H1 (cell line): ENCODE measurements at regions not wholly inside any gene's neighbourhood (a gene's known extent, or its start where the extent isn't known, plus 50 kb on each side); places are given as distances from the start of the nearest gene placed in this dataset.
A peak's percentile ranks its signal among the peaks of the same experiment; 100 is the strongest.

ENCODE experiments used
- CTCF ChIA-PET: fragments of 300-600 bp; sonication (Branson Sonifier 250); formaldehyde crosslinking; loops from one replicate; lab custom pipeline; 2021; ENCODE audit not compliant: partially characterized antibody; lab: Charles Lee
- POLR2A ChIA-PET: fragments of 300-600 bp; sonication (Branson Sonifier 250); formaldehyde crosslinking; loops from one replicate; lab custom pipeline; 2021; ENCODE audit warnings: inconsistent platforms; ENCODE audit not compliant: partially characterized antibody; lab: Charles Lee
- DNase-seq, 2 experiments: peaks; one replicate each; pipeline versions ENCODE4 v3.0.0 to v3.0.0-alpha.2; 2010 to 2022; ENCODE audit warnings: low spot score in 2 of 2, low read depth in 1 of 2, mixed read lengths in 1 of 2
- FAIRE-seq: peaks from 2 replicates; lab custom pipeline; 2011; peaks lifted over from hg19 to GRCh38; lab: Jason Lieb, UNC
- H2AFZ ChIP-seq: 2 replicates; pipeline ENCODE4 v1.8.1; 2012; ENCODE audit warnings: low read length, inconsistent platforms
- H2AK5ac ChIP-seq: 2 replicates; pipeline ENCODE4 v1.6.1; 2013; ENCODE audit warnings: low read depth, low read length
- H2BK120ac ChIP-seq: replicated peaks from 2 replicates; pipeline ENCODE3; 2013; ENCODE audit warnings: low read depth, low read length, inconsistent platforms
- H2BK12ac ChIP-seq: 2 replicates; pipeline ENCODE4 v1.6.1; 2013; ENCODE audit warnings: low read depth, low read length
- H2BK15ac ChIP-seq: 2 replicates; pipeline ENCODE4 v1.6.1; 2013; ENCODE audit warnings: low read length
- H2BK20ac ChIP-seq: 2 replicates; pipeline ENCODE4 v1.6.1; 2013; ENCODE audit warnings: low read length
- H2BK5ac ChIP-seq: 2 replicates; pipeline ENCODE4 v1.6.1; 2013; ENCODE audit warnings: low read depth, low read length
- H3K14ac ChIP-seq: 2 replicates; pipeline ENCODE4 v1.6.1; 2013; ENCODE audit warnings: inconsistent platforms; ENCODE audit not compliant: insufficient read length
- H3K18ac ChIP-seq: 2 replicates; pipeline ENCODE4 v1.6.1; 2013; ENCODE audit warnings: low read length; ENCODE audit errors: extremely low read depth
- H3K23ac ChIP-seq: 2 replicates; pipeline ENCODE4 v1.6.1; 2013; ENCODE audit warnings: inconsistent platforms; ENCODE audit not compliant: insufficient read length
- H3K23me2 ChIP-seq: 2 replicates; pipeline ENCODE4 v1.6.1; 2013; ENCODE audit warnings: low read depth, low read length
- H3K27ac ChIP-seq: 2 replicates; pipeline ENCODE4 v1.6.1; 2011; ENCODE audit warnings: low read depth, low read length, inconsistent platforms
- H3K27me3 ChIP-seq, 4 experiments: replicated peaks in 1 of 4; 1 replicate in 1 of 4; 2 replicates in 3 of 4; pipeline versions ENCODE4 v1.6.1 to v1.8.1; 2011 to 2013; ENCODE audit warnings: low read length in 3 of 4, mild to moderate bottlenecking in 3 of 4, inconsistent platforms in 2 of 4, mixed read lengths in 2 of 4, moderate library complexity in 1 of 4; ENCODE audit not compliant: control insufficient read depth in 3 of 4, insufficient read depth in 3 of 4; ENCODE audit errors: extremely low read depth in 1 of 4
- H3K36me3 ChIP-seq, 4 experiments: 2 replicates each; pipeline versions ENCODE4 v1.6.1 to v1.8.1; 2011 to 2013; ENCODE audit warnings: mild to moderate bottlenecking in 4 of 4, low read length in 3 of 4, moderate library complexity in 2 of 4, control low read depth in 1 of 4, inconsistent platforms in 1 of 4; ENCODE audit not compliant: insufficient read depth in 4 of 4, control insufficient read depth in 2 of 4
- H3K4ac ChIP-seq: replicated peaks from 2 replicates; pipeline ENCODE3; 2013; ENCODE audit warnings: low read length, low read depth, mixed read lengths, inconsistent platforms; ENCODE audit not compliant: insufficient read length
- H3K4me1 ChIP-seq, 4 experiments: replicated peaks in 1 of 4; 1 replicate in 1 of 4; 2 replicates in 3 of 4; pipeline versions ENCODE4 v1.6.1 to v1.8.1; 2011 to 2013; ENCODE audit warnings: low read length in 3 of 4, inconsistent platforms in 2 of 4, mixed read lengths in 1 of 4; ENCODE audit not compliant: insufficient read depth in 4 of 4, control insufficient read depth in 3 of 4
- H3K4me2 ChIP-seq, 2 experiments: 2 replicates each; pipeline versions ENCODE4 v1.6.1 to v1.8.1; 2011 to 2013; ENCODE audit warnings: low read depth in 2 of 2, low read length in 2 of 2, control low read depth in 1 of 2, inconsistent platforms in 1 of 2, mild to moderate bottlenecking in 1 of 2; ENCODE audit not compliant: insufficient read depth in 1 of 2
- H3K4me3 ChIP-seq, 4 experiments: fragments of 200-600, 300-600 bp in 1 of 4; sonication (generic), shearing (Covaris generic), sonication (Bioruptor Twin) in 1 of 4; 2 replicates each; pipeline versions ENCODE4 v1.5.1 to v1.8.1; 2011 to 2016; ENCODE audit warnings: low read length in 4 of 4, low read depth in 3 of 4, control low read depth in 2 of 4, inconsistent platforms in 2 of 4, mild to moderate bottlenecking in 2 of 4, mixed read lengths in 1 of 4, moderate library complexity in 1 of 4; ENCODE audit not compliant: insufficient read depth in 2 of 4; ENCODE audit errors: extremely low read depth in 1 of 4
- H3K56ac ChIP-seq: replicated peaks from 2 replicates; pipeline ENCODE3; 2013; ENCODE audit warnings: low read depth, mild to moderate bottlenecking, mixed read lengths, low read length, inconsistent platforms; ENCODE audit not compliant: insufficient read length
- H3K79me1 ChIP-seq: 2 replicates; pipeline ENCODE4 v1.6.1; 2013; ENCODE audit warnings: low read depth, low read length, control low read depth
- H3K79me2 ChIP-seq, 2 experiments: 2 replicates each; pipeline versions ENCODE4 v1.6.1 to v1.8.1; 2012 to 2013; ENCODE audit warnings: low read length in 2 of 2, mild to moderate bottlenecking in 2 of 2, inconsistent platforms in 1 of 2; ENCODE audit not compliant: insufficient read depth in 2 of 2, control insufficient read depth in 1 of 2
- H3K9ac ChIP-seq, 4 experiments: replicated peaks in 1 of 4; 1 replicate in 1 of 4; 2 replicates in 3 of 4; pipeline versions ENCODE4 v1.6.1 to v1.8.1; 2011 to 2013; ENCODE audit warnings: low read depth in 3 of 4, low read length in 3 of 4, control low read depth in 2 of 4, mild to moderate bottlenecking in 2 of 4, moderate library complexity in 2 of 4, inconsistent platforms in 1 of 4; ENCODE audit errors: extremely low read depth in 1 of 4
- H3K9me3 ChIP-seq, 2 experiments: 2 replicates each; pipeline versions ENCODE4 v1.6.1 to v1.8.1; 2012 to 2013; ENCODE audit warnings: mild to moderate bottlenecking in 2 of 2, moderate library complexity in 2 of 2, control low read depth in 1 of 2, inconsistent platforms in 1 of 2, low read depth in 1 of 2, low read length in 1 of 2, mixed read lengths in 1 of 2; ENCODE audit not compliant: insufficient read depth in 2 of 2
- H4K20me1 ChIP-seq, 2 experiments: replicated peaks in 1 of 2; 2 replicates each; pipeline versions ENCODE3 to v1.8.1; 2011 to 2013; ENCODE audit warnings: inconsistent platforms in 2 of 2, low read length in 2 of 2, mild to moderate bottlenecking in 1 of 2; ENCODE audit not compliant: insufficient read depth in 2 of 2, control insufficient read depth in 1 of 2
- H4K5ac ChIP-seq: 2 replicates; pipeline ENCODE4 v1.6.1; 2013; ENCODE audit warnings: low read length, low read depth, mixed read lengths, inconsistent platforms; ENCODE audit not compliant: insufficient read length
- H4K8ac ChIP-seq: 2 replicates; pipeline ENCODE4 v1.8.0; 2013; ENCODE audit warnings: mild to moderate bottlenecking, moderate library complexity, low read length, inconsistent platforms; ENCODE audit not compliant: insufficient read depth; ENCODE audit errors: extremely low read depth
- H4K91ac ChIP-seq: replicated peaks from 2 replicates; pipeline ENCODE3; 2013; ENCODE audit warnings: low read length, mixed read lengths, inconsistent platforms; ENCODE audit not compliant: insufficient read length
- ASH2L ChIP-seq: fragments of 200-600, 300-600 bp; sonication (generic); IDR thresholded peaks from one replicate; pipeline ENCODE4 v1.7.1; 2017; ENCODE audit warnings: low read length
- CBX5 ChIP-seq: fragments of 300-800, 300-1000 bp; sonication (generic); IDR thresholded peaks from 2 replicates; pipeline ENCODE4 v1.7.1; 2016; ENCODE audit warnings: antibody characterized with exemption, low read length, low read depth
- CTBP2 ChIP-seq: IDR thresholded peaks from 2 replicates; pipeline ENCODE4 v1.7.0; 2011; ENCODE audit warnings: borderline replicate concordance, mild to moderate bottlenecking, moderate library complexity, mixed read lengths, low read length; ENCODE audit not compliant: insufficient read depth, insufficient read length
- GABPA ChIP-seq: IDR thresholded peaks from 2 replicates; pipeline ENCODE4 v1.6.1; 2011; ENCODE audit warnings: mild to moderate bottlenecking, low read length, moderate library complexity, borderline replicate concordance; ENCODE audit not compliant: insufficient read depth
- KDM5A ChIP-seq: fragments of 200-600 bp; IDR thresholded peaks from 2 replicates; pipeline ENCODE4 v1.7.1; 2012; ENCODE audit warnings: mild to moderate bottlenecking, low read length, inconsistent platforms, mixed read lengths
- NANOG ChIP-seq: IDR thresholded peaks from 2 replicates; pipeline ENCODE4 v1.6.1; 2011; ENCODE audit warnings: low read length, low read depth, mild to moderate bottlenecking, inconsistent platforms; ENCODE audit not compliant: insufficient read depth, poor library complexity, severe bottlenecking
- POLR2AphosphoS5 ChIP-seq: IDR thresholded peaks from 2 replicates; pipeline ENCODE4 v1.6.1; 2011; ENCODE audit warnings: low read depth, low read length
- RFX5 ChIP-seq: IDR thresholded peaks from 2 replicates; pipeline ENCODE4 v1.6.1; 2011; ENCODE audit warnings: low read depth, low read length, improper control_type of control experiment, borderline replicate concordance
- RXRA ChIP-seq: IDR thresholded peaks from 2 replicates; pipeline ENCODE4 v1.6.1; 2011; ENCODE audit warnings: low read depth, mild to moderate bottlenecking, low read length, moderate library complexity; ENCODE audit not compliant: insufficient read depth
- SRF ChIP-seq: IDR thresholded peaks from 2 replicates; pipeline ENCODE4 v1.6.1; 2011; ENCODE audit warnings: mild to moderate bottlenecking, low read depth, low read length, moderate library complexity
- SUZ12 ChIP-seq: fragments of 200-600 bp; sonication (generic); IDR thresholded peaks from 2 replicates; pipeline ENCODE4 v1.6.1; 2012; ENCODE audit warnings: mild to moderate bottlenecking, inconsistent platforms, low read length, moderate library complexity, mixed read lengths
- YY1 ChIP-seq: IDR thresholded peaks from 2 replicates; pipeline ENCODE4 v1.6.1; 2011; ENCODE audit warnings: low read depth, mild to moderate bottlenecking, low read length
- ZNF274 ChIP-seq: IDR thresholded peaks from 2 replicates; pipeline ENCODE4 v1.7.0; 2012; ENCODE audit warnings: low read length, borderline replicate concordance; ENCODE audit errors: extremely low read depth
- WGBS, 2 experiments: shearing (Covaris generic) in 1 of 2; methylation state at CpG; one replicate each; pipeline versions ENCODE4 v1.1.6 to v1.1.7; 2013 to 2015; ENCODE audit warnings: low lambda C conversion rate in 2 of 2, mixed read lengths in 2 of 2, inconsistent platforms in 1 of 2, low coverage in 1 of 2, missing lambda C conversion rate in 1 of 2; ENCODE audit not compliant: insufficient replicate concordance in 2 of 2, insufficient coverage in 1 of 2, insufficient read length in 1 of 2; ENCODE audit errors: extremely low coverage in 1 of 2, missing lambda C conversion rate in 1 of 2; 5-methylcytosine and 5-hydroxymethylcytosine counted together

DNA sequence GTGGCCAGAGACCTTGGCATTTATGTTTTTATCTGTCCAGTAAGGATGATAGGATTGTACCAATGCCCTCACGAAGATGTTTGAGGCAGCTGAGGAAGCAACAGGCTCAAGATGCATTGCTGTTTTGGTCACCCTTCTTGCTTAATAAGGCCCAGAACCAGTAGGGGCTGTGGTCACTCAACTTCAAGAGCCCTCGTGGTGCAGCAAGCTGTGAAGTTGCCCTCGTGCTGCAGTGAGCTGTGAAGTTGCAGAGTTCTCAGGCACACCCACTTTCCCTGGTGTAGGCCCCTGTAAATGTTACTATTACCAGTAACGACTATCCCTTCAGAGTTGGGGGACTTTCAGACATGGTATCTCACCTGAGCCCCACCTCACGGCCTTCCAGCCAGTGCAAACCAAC is 207.6 kb upstream of the LYZL1 start:
- Histone ChIP-seq H3K4me3 (no peak overlapping the region), H2BK15ac (no peak overlapping the region), H3K27me3 (no peaks in the 10 kb centered on the region), H3K9ac (no peak overlapping the region), H3K36me3 (no peaks in the 10 kb centered on the region), H3K9me3 (no peaks in the 10 kb centered on the region), H2BK12ac (no peak overlapping the region), H3K23me2 (no peaks in the 10 kb centered on the region), H3K79me1 (no peaks in the 10 kb centered on the region), H4K8ac (no peak overlapping the region), H3K23ac (no peak overlapping the region), H2AK5ac (0 out of 2 replicates have a peak overlapping the region, but pooled peaks have one; percentile 24), H3K14ac (no peak overlapping the region), H3K4me2 (no peak overlapping the region), H4K20me1 (no peaks in the 10 kb centered on the region), H3K4me1 (peaks cover 0 to 7% (median 1%) of the 10 kb centered on the region in 4 experiments; a peak in 2 of 7 replicates), H2BK120ac (no peak overlapping the region), H4K5ac (no peak overlapping the region), H4K91ac (no peak overlapping the region), H3K56ac (no peak overlapping the region), H3K27ac (no peak overlapping the region), H3K79me2 (no peaks in the 10 kb centered on the region), H2BK5ac (0 out of 2 replicates have a peak overlapping the region, but pooled peaks have one; percentile 16), H3K18ac (peak overlapping the region; percentile 60; the same call in 1 of the 2 replicates), H3K4ac (no peak overlapping the region), H2AFZ (no peak overlapping the region), H2BK20ac (no peak overlapping the region)
- ChIA-PET CTCF (interaction anchor here (1.0 to 1.8 kb wide), 5 partner anchors 15 to 223 kb away, joined by 3 to 5 read pairs (median 4); no protein-coding TSS in a partner anchor), POLR2A (no interaction called here)
- no peak for FAIRE-seq
- TF ChIP-seq NANOG (no peak), CBX5 (no peak), ZNF274 (no peak), YY1 (no peak), GABPA (no peak), CTBP2 (no peak), KDM5A (no peak), RFX5 (no peak), ASH2L (no peak), POLR2AphosphoS5 (no peak), SUZ12 (no peak), SRF (no peak), RXRA (no peak)
- WGBS, 2 experiments, result 90% methylated on average over 5 of the region's 5 CpGs; no CpG with 5 or more reads in 1 of the 2 experiments
- DNase-seq, result no peak
